G401 (cell line): ENCODE measurements at regions not wholly inside any gene's neighbourhood (a gene's known extent, or its start where the extent isn't known, plus 50 kb on each side); places are given as distances from the start of the nearest gene placed in this dataset.
"Not testable (repeated sequence)": the region's sequence is repeated elsewhere in the genome, so short reads cannot be mapped to it uniquely, and the experiment has no call there.

Source experiments
- DNase-seq: peaks from one replicate; pipeline ENCODE4 v3.0.0-alpha.2; 2015; ENCODE audit warnings: low spot score
- in situ Hi-C: cut with HindIII; loops from 2 replicates; pipeline ENCODE4 v1.10.0; 2016; ENCODE audit warnings: low sequenced_read_pairs, mixed read lengths

GRCh38 chr12:95358111-95359083 is 115.6 kb upstream of the METAP2 start:
- in situ Hi-C loops: no loop called here
- no peak for DNase-seq

DNA sequence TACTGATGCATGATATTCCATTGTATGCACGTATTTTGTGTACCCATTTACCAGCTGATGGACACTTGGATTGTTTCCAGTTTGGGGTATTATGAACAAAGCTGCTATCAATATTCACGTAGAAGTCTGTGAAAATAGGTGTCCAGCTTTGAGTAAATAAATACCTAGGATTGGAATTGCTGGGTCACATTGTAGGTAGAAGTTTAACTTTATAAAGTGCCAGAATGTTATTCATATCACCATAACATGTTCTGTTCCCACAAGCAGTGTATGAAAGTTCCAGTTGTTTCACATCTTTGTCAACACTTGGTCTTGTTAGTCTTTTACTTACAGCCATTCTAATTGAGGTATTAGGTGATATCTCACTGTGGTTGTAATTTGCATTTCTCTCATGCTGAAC is 108.0 kb upstream of the METAP2 start:
- no peak for DNase-seq
- in situ Hi-C loops: no loop called here

DNA sequence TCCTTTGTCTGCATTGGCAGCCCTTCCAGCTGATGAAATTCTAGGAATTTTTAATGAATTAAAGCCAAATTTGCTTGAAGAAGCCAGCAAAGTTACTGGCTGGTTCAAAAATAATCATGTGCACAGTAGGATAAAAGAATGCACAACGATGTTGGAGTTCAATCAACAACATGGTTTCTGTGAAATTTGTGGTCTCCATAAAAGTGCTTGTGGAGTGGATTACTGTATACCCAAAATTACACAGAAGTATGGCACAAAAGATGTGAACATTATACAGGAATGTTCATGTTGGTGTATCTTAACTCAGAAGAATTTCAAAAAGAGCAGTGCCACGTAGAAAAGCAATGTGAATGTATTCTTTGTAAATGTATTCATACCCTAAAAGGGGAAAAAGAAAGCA is 105.0 kb upstream of the METAP2 start:
- in situ Hi-C loops: no loop called here
- no peak for DNase-seq

DNA sequence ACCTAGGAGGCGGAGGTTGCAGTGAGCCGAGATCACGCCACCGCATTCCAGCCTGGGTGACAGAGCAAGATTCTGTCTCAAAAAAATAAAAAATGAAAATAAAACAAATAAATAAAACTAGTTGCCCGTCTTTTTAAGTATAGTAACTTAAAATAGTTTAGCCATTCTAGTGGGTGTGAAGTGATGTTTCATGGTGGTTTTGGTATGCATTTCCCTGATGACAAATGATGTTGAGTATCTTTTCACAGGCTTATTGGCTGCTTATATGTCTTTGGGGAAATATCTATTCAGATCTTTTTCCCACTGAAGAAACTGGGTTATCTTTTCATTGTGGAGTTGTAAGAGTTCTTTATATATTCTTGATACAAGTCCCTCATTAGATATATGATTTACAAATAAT is 102.4 kb upstream of the METAP2 start:
- DNase-seq: no peak
- in situ Hi-C loops: no loop called here

- DNase-seq, in situ Hi-C loops: not testable (repeated sequence)
Observed at GRCh38 chr12:95379481-95379880, 94.5 kb upstream of the METAP2 start.

GRCh38 chr12:95380334-95380733 is 93.6 kb upstream of the METAP2 start:
- in situ Hi-C loops, DNase-seq: not testable (repeated sequence)

GRCh38 chr12:95380997-95381786 is 92.8 kb upstream of the METAP2 start:
- in situ Hi-C loops: no loop called here
- no peak for DNase-seq

- in situ Hi-C loops: not testable (repeated sequence)
- peak; percentile 53 for DNase-seq
Observed at GRCh38 chr12:95383920-95384319, 90.0 kb upstream of the METAP2 start.

DNA sequence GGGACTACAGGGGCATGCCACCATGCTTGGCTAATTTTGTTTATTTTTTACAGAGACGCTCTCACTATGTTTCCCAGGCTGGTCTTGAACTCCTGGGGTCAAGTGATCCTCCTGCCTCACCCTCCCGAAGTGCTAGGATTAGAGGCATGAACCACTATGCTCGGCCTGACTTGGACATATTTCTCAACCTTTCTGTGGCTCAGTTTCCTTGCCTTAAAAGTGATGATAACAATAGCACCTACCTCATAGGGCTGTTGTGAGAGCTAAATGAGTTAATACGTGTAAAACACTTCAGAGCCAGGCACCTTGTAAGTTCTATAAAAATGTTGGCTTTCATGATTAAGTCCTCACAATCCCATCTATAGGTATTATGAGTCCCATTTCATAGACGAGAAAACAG is 89.2 kb upstream of the METAP2 start:
- in situ Hi-C loops: no loop called here
- DNase-seq: no peak

DNA sequence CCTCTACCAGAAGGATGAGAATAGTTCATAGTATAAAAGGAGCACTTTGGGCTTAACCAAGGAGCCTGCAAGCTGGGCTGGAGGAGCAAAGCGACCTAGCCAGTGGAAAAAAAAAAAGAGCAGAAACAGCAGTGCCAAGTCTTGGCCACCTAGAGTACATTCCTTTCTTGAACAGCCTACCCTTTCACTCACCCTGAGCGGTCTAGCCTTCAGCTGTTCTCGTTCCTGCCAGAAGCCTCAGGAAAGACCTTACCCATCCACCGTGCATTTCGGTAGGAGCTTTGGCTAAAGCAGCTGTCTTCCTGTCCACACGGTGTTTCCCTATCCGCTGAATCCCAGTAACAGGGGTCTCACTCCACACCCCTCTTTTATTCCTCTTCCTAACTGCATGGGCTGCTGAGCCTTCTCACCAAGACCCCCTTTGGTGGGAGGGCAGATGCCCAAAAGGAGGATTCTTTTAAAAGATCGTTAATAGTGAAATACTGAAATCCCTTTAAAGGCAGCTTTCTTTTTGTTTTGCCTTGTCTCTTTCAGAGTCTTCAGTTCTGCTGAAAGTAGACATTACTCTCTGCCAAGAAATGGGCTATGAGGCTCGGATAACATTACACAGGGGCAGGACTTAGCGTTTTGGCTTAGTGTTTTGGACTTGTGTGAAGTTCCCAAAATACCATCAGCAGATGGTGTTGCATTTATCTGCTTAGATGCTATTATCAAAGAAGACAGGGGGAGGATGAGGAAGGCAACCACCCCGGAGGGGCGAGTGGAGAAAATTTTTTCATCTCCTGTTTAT is 88.5 kb upstream of the METAP2 start:
- DNase-seq: peak; percentile 89
- in situ Hi-C loops: no loop called here

GRCh38 chr12:95386051-95386450 is 87.9 kb upstream of the METAP2 start:
- no peak for DNase-seq
- in situ Hi-C loops: no loop called here

DNA sequence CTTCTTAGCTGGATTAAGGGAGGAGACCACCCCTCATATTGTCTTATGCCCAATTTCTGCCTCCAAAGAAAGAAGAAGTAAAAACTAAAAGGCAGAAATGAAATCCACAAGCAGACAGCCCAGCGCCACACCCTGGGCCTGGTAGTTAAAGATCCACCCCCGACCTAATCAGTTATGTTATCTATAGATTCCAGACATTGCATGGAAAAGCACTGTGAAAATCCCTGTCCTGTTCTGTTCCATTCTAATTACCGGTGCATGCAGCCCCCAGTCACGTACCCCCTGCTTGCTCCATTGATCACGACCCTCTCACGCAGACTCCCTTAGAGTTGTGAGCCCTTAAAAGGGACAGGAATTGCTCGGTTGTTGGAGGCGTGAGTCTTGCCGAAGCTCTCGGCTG is 85.7 kb upstream of the METAP2 start:
- DNase-seq, in situ Hi-C loops: not testable (repeated sequence)

DNA sequence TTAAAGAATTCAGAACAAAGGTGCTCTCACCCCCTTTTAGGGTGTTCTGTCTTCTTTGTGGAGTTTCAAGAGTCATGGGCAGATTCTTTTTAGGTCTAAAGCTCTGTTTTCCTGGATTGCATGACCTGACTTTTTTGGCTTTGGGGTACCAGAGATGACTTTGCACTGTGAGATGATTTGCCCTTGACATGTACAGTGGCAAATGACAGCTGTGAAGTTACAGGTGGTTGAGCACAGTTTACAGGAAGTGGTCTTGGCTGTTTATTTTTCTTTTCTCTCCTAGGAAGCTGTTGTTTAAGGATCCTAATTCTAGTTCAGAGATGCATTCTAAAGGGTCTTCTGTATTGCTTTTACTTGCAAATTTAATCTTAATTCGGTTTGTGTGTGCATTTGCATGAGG is 83.8 kb upstream of the METAP2 start:
- in situ Hi-C loops: no loop called here
- DNase-seq: no peak

- in situ Hi-C loops: no loop called here
- no peak for DNase-seq
Observed at GRCh38 chr12:95390932-95391331, 83.0 kb upstream of the METAP2 start.

GRCh38 chr12:95393191-95393790 is 80.7 kb upstream of the METAP2 start:
- DNase-seq: no peak
- in situ Hi-C loops: no loop called here

GRCh38 chr12:95395696-95396095 is 78.3 kb upstream of the METAP2 start:
- in situ Hi-C loops: no loop called here
- DNase-seq: no peak

- in situ Hi-C loops: no loop called here
- no peak for DNase-seq
Observed at GRCh38 chr12:95396849-95397468, 77.0 kb upstream of the METAP2 start.

- in situ Hi-C loops: no loop called here
Observed at GRCh38 chr12:95397571-95397970, 76.4 kb upstream of the METAP2 start.

GRCh38 chr12:95402096-95402495 is 71.9 kb upstream of the METAP2 start:
- no peak for DNase-seq
- in situ Hi-C loops: no loop called here

More at GRCh38 chr12:95397571-95397970, 76.4 kb upstream of the METAP2 start:
- no peak for DNase-seq
